NB4 (cell line): ENCODE measurements at regions not wholly inside any gene's neighbourhood (a gene's known extent, or its start where the extent isn't known, plus 50 kb on each side); places are given as distances from the start of the nearest gene placed in this dataset.

Experiments
- DNase-seq: peaks from one replicate; pipeline ENCODE4 v3.0.0; 2010; ENCODE audit warnings: low read depth
- H3K4me3 ChIP-seq: one replicate; pipeline ENCODE4 v1.5.1; 2011; ENCODE audit warnings: mild to moderate bottlenecking, low read depth, low read length, moderate library complexity
- CTCF ChIP-seq: IDR thresholded peaks from one replicate; pipeline ENCODE4 v1.5.1; 2012; ENCODE audit warnings: low read depth, low read length
- MAX ChIP-seq: IDR thresholded peaks from 2 replicates; pipeline ENCODE4 v1.6.1; 2011; ENCODE audit warnings: low read depth, low read length
- MYC ChIP-seq: IDR thresholded peaks from 2 replicates; pipeline ENCODE4 v1.6.1; 2011; ENCODE audit warnings: low read depth, low read length
- POLR2A ChIP-seq: IDR thresholded peaks from 2 replicates; pipeline ENCODE4 v1.6.1; 2011; ENCODE audit warnings: mild to moderate bottlenecking; ENCODE audit not compliant: insufficient read length; ENCODE audit errors: extremely low read depth

DNA sequence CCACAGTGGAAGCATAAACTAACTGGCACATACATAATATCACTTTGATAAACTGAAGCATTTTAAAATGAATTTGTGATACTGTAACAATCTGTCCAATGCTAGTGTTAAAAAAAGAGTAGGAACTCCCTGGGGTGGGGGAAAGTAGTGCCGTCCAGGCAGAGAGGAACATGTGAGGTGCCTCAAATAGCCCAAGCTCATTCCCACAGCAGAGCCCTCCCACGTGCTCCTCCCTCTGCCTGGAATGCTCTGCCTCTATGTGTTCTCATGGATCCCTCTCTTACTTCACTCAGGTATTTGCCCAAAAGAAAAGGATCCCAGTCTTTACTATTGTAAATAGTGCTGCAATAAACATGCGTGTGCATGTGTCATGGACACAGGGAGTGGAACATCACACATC is 188.1 kb downstream of the NHLRC3 start:
- no peak overlapping the region for H3K4me3 ChIP-seq
- no peak for TF ChIP-seq POLR2A
- no peak for TF ChIP-seq MAX
- TF ChIP-seq MYC, result no peak
- no peak for TF ChIP-seq CTCF
- DNase-seq, result no peak

- no peak overlapping the region for H3K4me3 ChIP-seq
- no peak for DNase-seq
- no peak for TF ChIP-seq POLR2A
- TF ChIP-seq MAX, result no peak
- TF ChIP-seq MYC, result no peak
- no peak for TF ChIP-seq CTCF
Measured at GRCh38 chr13:39232401-39232980, 194.2 kb downstream of the NHLRC3 start.

DNA sequence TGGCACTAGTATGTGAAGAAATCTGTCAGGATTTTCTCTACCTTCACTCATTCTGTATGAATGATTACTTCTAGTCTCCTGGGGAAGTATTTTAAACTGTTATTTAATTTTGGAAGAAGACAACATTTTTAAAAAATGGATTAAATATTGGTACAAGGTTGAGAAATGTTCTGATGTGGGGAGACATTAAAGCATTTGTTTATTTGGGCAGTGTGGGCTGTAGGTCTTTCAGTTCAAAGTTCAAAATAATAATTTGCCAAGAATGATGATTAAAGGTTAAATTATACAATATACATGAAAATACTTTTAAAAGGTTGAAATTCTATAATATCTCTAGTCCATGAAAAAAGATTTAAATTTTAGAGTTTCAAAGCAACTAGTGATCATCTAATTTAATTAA is 194.7 kb downstream of the NHLRC3 start:
- H3K4me3 ChIP-seq, result no peak overlapping the region
- TF ChIP-seq POLR2A (no peak), MYC (no peak)
- DNase-seq, result no peak

DNA sequence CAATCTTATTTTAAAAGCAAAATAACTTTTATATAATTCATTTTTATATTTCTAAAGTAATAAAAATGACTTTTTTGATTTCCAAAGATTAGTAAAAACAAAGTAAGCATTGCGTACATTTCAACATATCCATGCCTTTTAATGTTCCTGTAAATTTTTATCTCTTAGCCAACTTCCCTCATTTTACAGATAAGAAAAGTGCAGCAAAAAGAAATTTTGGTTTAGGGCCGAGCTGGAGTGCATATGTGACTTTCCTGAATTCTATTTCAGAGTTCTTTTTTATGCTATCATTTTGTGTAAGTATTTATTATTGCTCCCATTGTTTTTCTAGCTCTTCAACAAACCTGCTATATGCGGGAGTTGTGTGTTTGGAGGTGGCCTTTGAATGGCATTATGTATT is 195.3 kb downstream of the NHLRC3 start:
- no peak overlapping the region for H3K4me3 ChIP-seq
- no peak for TF ChIP-seq POLR2A
- no peak for TF ChIP-seq MAX
- TF ChIP-seq CTCF, result no peak
- no peak for TF ChIP-seq MYC
- DNase-seq, result no peak

GRCh38 chr13:39244561-39245230 is 206.4 kb downstream of the NHLRC3 start:
- TF ChIP-seq MAX, result no peak
- no peak for DNase-seq
- H3K4me3 ChIP-seq, result no peak overlapping the region

DNA sequence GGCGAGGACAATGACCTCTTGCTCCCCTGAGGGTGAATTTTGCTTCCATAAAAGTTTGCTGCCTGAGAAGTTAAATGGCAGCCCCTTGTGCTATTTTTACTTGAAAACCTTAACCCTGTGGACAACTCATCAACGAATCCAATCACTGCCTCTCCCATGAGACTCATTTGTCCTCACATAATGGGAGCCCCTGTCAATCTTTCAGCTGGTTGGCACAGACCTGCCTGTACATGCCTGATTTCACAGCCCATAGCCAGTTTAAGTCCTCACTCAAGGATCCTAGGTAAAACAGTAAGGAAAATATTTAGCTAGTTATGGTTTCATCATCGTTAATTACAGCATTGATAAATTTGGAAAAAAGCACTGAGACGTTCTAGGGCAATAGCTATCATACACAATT is 207.4 kb downstream of the NHLRC3 start:
- no peak overlapping the region for H3K4me3 ChIP-seq
- no peak for DNase-seq
- TF ChIP-seq MAX, result no peak
- TF ChIP-seq CTCF, result no peak
- TF ChIP-seq MYC, result no peak
- no peak for TF ChIP-seq POLR2A

GRCh38 chr13:39249982-39250381 is 211.7 kb downstream of the NHLRC3 start:
- DNase-seq, result no peak
- no peak for TF ChIP-seq MAX
- TF ChIP-seq POLR2A, result no peak
- no peak for TF ChIP-seq CTCF
- TF ChIP-seq MYC, result no peak
- no peak overlapping the region for H3K4me3 ChIP-seq
